ENCODE measurements at regions not wholly inside any gene's neighbourhood (a gene's known extent, or its start where the extent isn't known, plus 50 kb on each side); places are given as distances from the start of the nearest gene placed in this dataset.

DNA sequence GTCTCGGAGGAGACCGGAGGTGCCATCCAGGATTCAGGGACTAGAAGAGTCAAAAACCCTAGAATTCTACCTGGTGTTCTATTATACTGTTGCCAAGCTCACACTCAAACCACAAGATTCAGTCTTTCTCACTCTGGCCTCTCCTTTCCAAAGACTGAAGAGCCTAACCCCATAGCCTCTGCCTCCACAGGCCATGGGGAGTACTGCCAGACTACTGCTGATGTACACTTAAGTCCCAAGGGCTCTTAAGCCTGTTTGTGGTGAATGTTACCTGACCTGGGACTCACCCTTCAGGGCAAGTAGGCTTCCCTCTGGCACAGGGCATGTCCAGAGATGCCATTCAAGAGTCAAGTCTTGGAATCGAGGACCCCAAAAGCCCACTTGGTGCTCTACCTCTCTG lies 58.9 kb upstream of the IRS4 start:
- DNase-seq: no peak
